ENCODE measurements at regions not wholly inside any gene's neighbourhood (a gene's known extent, or its start where the extent isn't known, plus 50 kb on each side); places are given as distances from the start of the nearest gene placed in this dataset.
"Not testable (repeated sequence)": the region's sequence is repeated elsewhere in the genome, so short reads cannot be mapped to it uniquely, and the experiment has no call there.

- Mint-ChIP-seq H3K9me3 (no peaks in the 10 kb centered on the region), H3K4me1 (peaks cover 4% of the 10 kb centered on the region), H3K27me3 (peaks cover 17% of the 10 kb centered on the region), H3K4me3 (no peak overlapping the region), H3K36me3 (ENCODE audit: low read depth) (no peaks in the 10 kb centered on the region), H3K27ac (no peak overlapping the region)
- ChIA-PET CTCF (no interaction called here), POLR2A (no interaction called here)
- DNase-seq: no peak
Observed at GRCh38 chr7:8360564-8361153, 72.8 kb upstream of the NXPH1 start.

GRCh38 chr7:8362723-8363369 is 70.6 kb upstream of the NXPH1 start:
- Mint-ChIP-seq H3K36me3 (ENCODE audit: low read depth) (no peaks in the 10 kb centered on the region), H3K27me3 (peaks cover 17% of the 10 kb centered on the region), H3K27ac (no peak overlapping the region), H3K4me1 (peaks cover 4% of the 10 kb centered on the region), H3K4me3 (no peak overlapping the region), H3K9me3 (no peaks in the 10 kb centered on the region)
- DNase-seq: no peak
- POLR2A ChIA-PET: no interaction called here
- CTCF ChIA-PET: no interaction called here

GRCh38 chr7:8363407-8364015 is 69.9 kb upstream of the NXPH1 start:
- no peak overlapping the region for H3K27ac Mint-ChIP-seq
- no peaks in the 10 kb centered on the region for H3K36me3 Mint-ChIP-seq (ENCODE audit: low read depth)
- H3K9me3 Mint-ChIP-seq: no peaks in the 10 kb centered on the region
- CTCF ChIA-PET: no interaction called here
- POLR2A ChIA-PET: no interaction called here
- DNase-seq: no peak
- H3K4me1 Mint-ChIP-seq: peaks cover 4% of the 10 kb centered on the region
- H3K27me3 Mint-ChIP-seq: peaks cover 17% of the 10 kb centered on the region
- H3K4me3 Mint-ChIP-seq: no peak overlapping the region

GRCh38 chr7:8365499-8366110 is 67.8 kb upstream of the NXPH1 start:
- Mint-ChIP-seq H3K9me3 (no peaks in the 10 kb centered on the region), H3K4me3 (no peak overlapping the region), H3K36me3 (ENCODE audit: low read depth) (no peaks in the 10 kb centered on the region), H3K4me1 (peaks cover 4% of the 10 kb centered on the region), H3K27me3 (peaks cover 20% of the 10 kb centered on the region), H3K27ac (no peak overlapping the region)
- no peak for DNase-seq
- ChIA-PET POLR2A (no interaction called here), CTCF (no interaction called here)

- H3K36me3 Mint-ChIP-seq (ENCODE audit: low read depth): not testable (repeated sequence)
Observed at GRCh38 chr7:8368007-8368406, 65.4 kb upstream of the NXPH1 start.

GRCh38 chr7:8371742-8372141 is 61.7 kb upstream of the NXPH1 start:
- no peaks in the 10 kb centered on the region for H3K4me1 Mint-ChIP-seq
- no peak overlapping the region for H3K4me3 Mint-ChIP-seq
- peaks cover 7% of the 10 kb centered on the region for H3K27me3 Mint-ChIP-seq
- no peaks in the 10 kb centered on the region for H3K36me3 Mint-ChIP-seq (ENCODE audit: low read depth)
- H3K9me3 Mint-ChIP-seq: no peaks in the 10 kb centered on the region
- H3K27ac Mint-ChIP-seq: no peak overlapping the region
- ChIA-PET CTCF (no interaction called here), POLR2A (no interaction called here)
- DNase-seq: no peak

More at GRCh38 chr7:8368007-8368406, 65.4 kb upstream of the NXPH1 start:
- H3K9me3 Mint-ChIP-seq, H3K27ac Mint-ChIP-seq, H3K4me3 Mint-ChIP-seq, CTCF ChIA-PET, DNase-seq, POLR2A ChIA-PET, H3K4me1 Mint-ChIP-seq: not testable (repeated sequence)
- peaks cover 13% of the 10 kb centered on the region for H3K27me3 Mint-ChIP-seq

GRCh38 chr7:8373851-8374250 is 59.6 kb upstream of the NXPH1 start:
- CTCF ChIA-PET: no interaction called here
- Mint-ChIP-seq H3K9me3 (no peaks in the 10 kb centered on the region), H3K4me1 (no peaks in the 10 kb centered on the region)

GRCh38 chr7:8378349-8379019 is 54.9 kb upstream of the NXPH1 start:
- H3K4me3 Mint-ChIP-seq: no peak overlapping the region

More at GRCh38 chr7:8373851-8374250, 59.6 kb upstream of the NXPH1 start:
- no peak overlapping the region for H3K4me3 Mint-ChIP-seq
- DNase-seq: no peak
- H3K27me3 Mint-ChIP-seq: peaks cover 7% of the 10 kb centered on the region
- POLR2A ChIA-PET: no interaction called here
- H3K36me3 Mint-ChIP-seq (ENCODE audit: low read depth): no peaks in the 10 kb centered on the region
- no peak overlapping the region for H3K27ac Mint-ChIP-seq

GRCh38 chr7:8379264-8379663 is 54.1 kb upstream of the NXPH1 start:
- H3K4me3 Mint-ChIP-seq: no peak overlapping the region
- no peak overlapping the region for H3K27ac Mint-ChIP-seq
- DNase-seq: no peak
- ChIA-PET POLR2A (no interaction called here), CTCF (no interaction called here)
- peaks cover 5% of the 10 kb centered on the region for H3K27me3 Mint-ChIP-seq
- no peaks in the 10 kb centered on the region for H3K9me3 Mint-ChIP-seq
- no peaks in the 10 kb centered on the region for H3K4me1 Mint-ChIP-seq
- H3K36me3 Mint-ChIP-seq (ENCODE audit: low read depth): no peaks in the 10 kb centered on the region

More at GRCh38 chr7:8378349-8379019, 54.9 kb upstream of the NXPH1 start:
- ChIA-PET CTCF (no interaction called here), POLR2A (no interaction called here)
- no peaks in the 10 kb centered on the region for H3K36me3 Mint-ChIP-seq (ENCODE audit: low read depth)
- H3K4me1 Mint-ChIP-seq: no peaks in the 10 kb centered on the region
- H3K27ac Mint-ChIP-seq: no peak overlapping the region
- H3K27me3 Mint-ChIP-seq: peaks cover 5% of the 10 kb centered on the region
- DNase-seq: no peak
- no peaks in the 10 kb centered on the region for H3K9me3 Mint-ChIP-seq

GRCh38 chr7:8380130-8380529 is 53.3 kb upstream of the NXPH1 start:
- Mint-ChIP-seq H3K4me1 (peaks cover 6% of the 10 kb centered on the region), H3K27ac (no peak overlapping the region), H3K4me3 (no peak overlapping the region), H3K27me3 (peaks cover 8% of the 10 kb centered on the region), H3K9me3 (no peaks in the 10 kb centered on the region), H3K36me3 (ENCODE audit: low read depth) (no peaks in the 10 kb centered on the region)
- ChIA-PET POLR2A (no interaction called here), CTCF (no interaction called here)
- no peak for DNase-seq

- no peak for DNase-seq
- ChIA-PET POLR2A (no interaction called here), CTCF (no interaction called here)
- Mint-ChIP-seq H3K9me3 (no peaks in the 10 kb centered on the region), H3K4me1 (peaks cover 19% of the 10 kb centered on the region), H3K27me3 (peaks cover 9% of the 10 kb centered on the region), H3K27ac (no peak overlapping the region), H3K36me3 (ENCODE audit: low read depth) (no peaks in the 10 kb centered on the region), H3K4me3 (no peak overlapping the region)
Observed at GRCh38 chr7:8382004-8382730, 51.2 kb upstream of the NXPH1 start.

Data from activated CD4-positive, alpha-beta memory T cell treated with anti-CD3 and anti-CD28 coated beads, Interleukin-2, amount 10 ng/mL, durations not matched to agents 7 days and 5 days (primary cell).